WTC11 (cell line): ENCODE measurements at regions not wholly inside any gene's neighbourhood (a gene's known extent, or its start where the extent isn't known, plus 50 kb on each side); places are given as distances from the start of the nearest gene placed in this dataset.

Experiments
- CBFB ChIP-seq: sonication (generic); formaldehyde crosslinking; IDR thresholded peaks from 2 replicates; pipeline ENCODE4 v1.8.1; 2022; ENCODE audit warnings: mild to moderate bottlenecking, low read depth, missing genetic modification reagents
- ESRRA ChIP-seq: sonication (generic); formaldehyde crosslinking; IDR thresholded peaks from 2 replicates; pipeline ENCODE4 v1.8.1; 2022; ENCODE audit warnings: mild to moderate bottlenecking, missing genetic modification reagents, borderline replicate concordance
- NR1H2 ChIP-seq: sonication (generic); formaldehyde crosslinking; IDR thresholded peaks from 2 replicates; pipeline ENCODE4 v1.9.0; 2021; ENCODE audit warnings: mild to moderate bottlenecking, moderate library complexity, missing genetic modification reagents
- NR3C1 ChIP-seq: sonication (generic); formaldehyde crosslinking; conservative IDR thresholded peaks from 2 replicates; pipeline ENCODE4 v1.8.1; 2023; ENCODE audit warnings: low read depth, mild to moderate bottlenecking, missing genetic modification reagents
- SMAD3 ChIP-seq: sonication (generic); formaldehyde crosslinking; IDR thresholded peaks from 2 replicates; pipeline ENCODE4 v1.8.0; 2022; ENCODE audit warnings: missing genetic modification reagents, mild to moderate bottlenecking, borderline replicate concordance
- ZNF121 ChIP-seq: sonication (generic); formaldehyde crosslinking; IDR thresholded peaks from 2 replicates; pipeline ENCODE4 v1.8.0; 2023; ENCODE audit warnings: missing genetic modification reagents
- TF ChIP-seq, protein P1 (sequence below): fragments of 200-600 bp; IDR thresholded peaks from 2 replicates; pipeline ENCODE4 v1.8.0; 2022; ENCODE audit warnings: antibody characterized with exemption
- TF ChIP-seq, protein P2 (sequence below): sonication (generic); formaldehyde crosslinking; IDR thresholded peaks from 2 replicates; pipeline ENCODE4 v1.8.0; 2022; ENCODE audit warnings: mild to moderate bottlenecking, missing genetic modification reagents
- TF ChIP-seq, protein P3 (sequence below): sonication (generic); formaldehyde crosslinking; IDR thresholded peaks from 2 replicates; pipeline ENCODE4 v1.8.1; 2022; ENCODE audit warnings: mild to moderate bottlenecking, missing genetic modification reagents, moderate library complexity, borderline replicate concordance
- TF ChIP-seq, protein P4 (sequence below): sonication (generic); formaldehyde crosslinking; IDR thresholded peaks from 2 replicates; pipeline ENCODE4 v1.8.0; 2022; ENCODE audit warnings: mild to moderate bottlenecking, missing genetic modification reagents

DNA sequence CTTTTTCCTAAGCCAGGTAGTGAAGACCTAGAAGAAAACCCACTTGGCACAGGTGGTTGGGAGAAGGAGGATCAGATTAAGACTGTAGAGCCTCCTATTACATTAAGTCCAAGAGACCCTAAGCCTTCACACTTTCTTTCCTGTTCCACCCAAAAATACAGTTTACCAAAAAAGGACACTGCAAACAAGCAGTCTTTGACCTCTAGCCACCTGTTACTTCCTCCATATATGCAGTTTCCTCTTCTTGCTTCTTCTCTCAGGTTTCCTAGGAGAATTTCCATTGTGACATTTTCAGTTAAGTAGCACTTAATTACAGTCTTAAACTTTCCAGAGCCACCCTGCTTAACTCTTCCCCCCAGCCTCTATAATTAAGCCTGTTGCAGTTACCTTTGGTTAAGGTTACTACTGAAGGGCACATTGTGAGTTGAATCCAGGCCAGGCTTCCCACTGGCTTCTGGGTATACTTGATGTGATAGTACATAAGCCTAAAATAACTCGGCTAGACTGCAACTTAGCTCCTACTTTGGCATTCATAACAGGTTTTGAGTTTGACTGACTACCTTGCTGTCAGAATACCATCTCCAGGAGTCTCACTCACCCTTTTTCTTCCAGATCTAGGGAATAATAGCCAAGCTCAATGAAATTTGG is 114.2 kb upstream of the UMPS start:
- TF ChIP-seq, protein P1, sequence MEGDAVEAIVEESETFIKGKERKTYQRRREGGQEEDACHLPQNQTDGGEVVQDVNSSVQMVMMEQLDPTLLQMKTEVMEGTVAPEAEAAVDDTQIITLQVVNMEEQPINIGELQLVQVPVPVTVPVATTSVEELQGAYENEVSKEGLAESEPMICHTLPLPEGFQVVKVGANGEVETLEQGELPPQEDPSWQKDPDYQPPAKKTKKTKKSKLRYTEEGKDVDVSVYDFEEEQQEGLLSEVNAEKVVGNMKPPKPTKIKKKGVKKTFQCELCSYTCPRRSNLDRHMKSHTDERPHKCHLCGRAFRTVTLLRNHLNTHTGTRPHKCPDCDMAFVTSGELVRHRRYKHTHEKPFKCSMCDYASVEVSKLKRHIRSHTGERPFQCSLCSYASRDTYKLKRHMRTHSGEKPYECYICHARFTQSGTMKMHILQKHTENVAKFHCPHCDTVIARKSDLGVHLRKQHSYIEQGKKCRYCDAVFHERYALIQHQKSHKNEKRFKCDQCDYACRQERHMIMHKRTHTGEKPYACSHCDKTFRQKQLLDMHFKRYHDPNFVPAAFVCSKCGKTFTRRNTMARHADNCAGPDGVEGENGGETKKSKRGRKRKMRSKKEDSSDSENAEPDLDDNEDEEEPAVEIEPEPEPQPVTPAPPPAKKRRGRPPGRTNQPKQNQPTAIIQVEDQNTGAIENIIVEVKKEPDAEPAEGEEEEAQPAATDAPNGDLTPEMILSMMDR, result no peak
- TF ChIP-seq, protein P2, sequence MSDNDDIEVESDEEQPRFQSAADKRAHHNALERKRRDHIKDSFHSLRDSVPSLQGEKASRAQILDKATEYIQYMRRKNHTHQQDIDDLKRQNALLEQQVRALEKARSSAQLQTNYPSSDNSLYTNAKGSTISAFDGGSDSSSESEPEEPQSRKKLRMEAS (CRISPR knock-in tag), result no peak
- TF ChIP-seq ESRRA (CRISPR knock-in tag), result no peak
- TF ChIP-seq NR1H2 (CRISPR knock-in tag), result no peak
- no peak for TF ChIP-seq NR3C1 (CRISPR knock-in tag)
- no peak for TF ChIP-seq CBFB
- TF ChIP-seq, protein P3, sequence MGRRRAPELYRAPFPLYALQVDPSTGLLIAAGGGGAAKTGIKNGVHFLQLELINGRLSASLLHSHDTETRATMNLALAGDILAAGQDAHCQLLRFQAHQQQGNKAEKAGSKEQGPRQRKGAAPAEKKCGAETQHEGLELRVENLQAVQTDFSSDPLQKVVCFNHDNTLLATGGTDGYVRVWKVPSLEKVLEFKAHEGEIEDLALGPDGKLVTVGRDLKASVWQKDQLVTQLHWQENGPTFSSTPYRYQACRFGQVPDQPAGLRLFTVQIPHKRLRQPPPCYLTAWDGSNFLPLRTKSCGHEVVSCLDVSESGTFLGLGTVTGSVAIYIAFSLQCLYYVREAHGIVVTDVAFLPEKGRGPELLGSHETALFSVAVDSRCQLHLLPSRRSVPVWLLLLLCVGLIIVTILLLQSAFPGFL, result no peak
- TF ChIP-seq ZNF121 (CRISPR knock-in tag), result no peak
- TF ChIP-seq SMAD3 (CRISPR knock-in tag), result no peak
- TF ChIP-seq, protein P4, sequence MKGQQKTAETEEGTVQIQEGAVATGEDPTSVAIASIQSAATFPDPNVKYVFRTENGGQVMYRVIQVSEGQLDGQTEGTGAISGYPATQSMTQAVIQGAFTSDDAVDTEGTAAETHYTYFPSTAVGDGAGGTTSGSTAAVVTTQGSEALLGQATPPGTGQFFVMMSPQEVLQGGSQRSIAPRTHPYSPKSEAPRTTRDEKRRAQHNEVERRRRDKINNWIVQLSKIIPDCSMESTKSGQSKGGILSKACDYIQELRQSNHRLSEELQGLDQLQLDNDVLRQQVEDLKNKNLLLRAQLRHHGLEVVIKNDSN (CRISPR knock-in tag), result no peak
